ENCODE measurements at regions not wholly inside any gene's neighbourhood (a gene's known extent, or its start where the extent isn't known, plus 50 kb on each side); places are given as distances from the start of the nearest gene placed in this dataset.
"Not testable (repeated sequence)": the region's sequence is repeated elsewhere in the genome, so short reads cannot be mapped to it uniquely, and the experiment has no call there.

DNA sequence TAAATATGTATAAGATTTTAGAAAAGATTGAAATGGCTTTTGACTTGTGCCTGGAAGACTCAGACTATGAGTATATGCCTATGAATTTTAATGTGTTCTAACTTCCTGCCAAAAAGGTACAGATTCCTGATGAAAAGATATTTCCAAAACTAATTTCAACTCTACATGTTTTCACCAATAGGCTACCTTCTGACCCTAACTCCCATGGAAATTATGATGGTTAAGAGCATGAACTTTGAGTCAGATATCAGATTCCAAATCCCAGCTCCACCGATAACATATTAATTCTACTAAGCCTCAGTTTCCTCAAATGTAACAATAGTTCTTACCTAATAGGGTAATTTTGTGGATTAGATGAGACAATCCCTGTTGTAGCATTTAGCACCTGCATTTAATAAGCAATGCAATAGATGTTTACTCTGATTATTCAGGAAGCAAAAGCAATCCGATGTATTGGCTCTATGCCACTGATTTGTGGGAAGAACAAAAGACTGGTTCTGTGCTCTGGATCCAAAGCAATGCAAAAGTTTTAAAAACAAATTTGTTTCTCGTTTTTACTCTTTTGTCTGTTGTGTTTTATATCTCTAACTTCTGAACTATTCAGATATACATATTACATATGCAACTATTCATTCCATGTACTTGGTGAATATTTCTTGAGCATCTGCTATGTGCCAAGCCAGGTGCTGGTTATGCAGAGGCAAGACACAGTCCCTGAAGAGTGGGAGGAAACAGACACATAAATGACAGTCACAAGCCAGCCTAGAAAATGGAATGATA lies 115.4 kb downstream of the GATA6 start:
- H3K4me3 ChIP-seq: no peak overlapping the region
- H3K9ac ChIP-seq (ENCODE audit: insufficient read depth in 1 of 2, low read length in 2 of 2): no peak overlapping the region
- ATAC-seq (ENCODE audit: insufficient read depth, low FRiP score) (no peak), DNase-seq (no peak)
- TF ChIP-seq, protein P1, sequence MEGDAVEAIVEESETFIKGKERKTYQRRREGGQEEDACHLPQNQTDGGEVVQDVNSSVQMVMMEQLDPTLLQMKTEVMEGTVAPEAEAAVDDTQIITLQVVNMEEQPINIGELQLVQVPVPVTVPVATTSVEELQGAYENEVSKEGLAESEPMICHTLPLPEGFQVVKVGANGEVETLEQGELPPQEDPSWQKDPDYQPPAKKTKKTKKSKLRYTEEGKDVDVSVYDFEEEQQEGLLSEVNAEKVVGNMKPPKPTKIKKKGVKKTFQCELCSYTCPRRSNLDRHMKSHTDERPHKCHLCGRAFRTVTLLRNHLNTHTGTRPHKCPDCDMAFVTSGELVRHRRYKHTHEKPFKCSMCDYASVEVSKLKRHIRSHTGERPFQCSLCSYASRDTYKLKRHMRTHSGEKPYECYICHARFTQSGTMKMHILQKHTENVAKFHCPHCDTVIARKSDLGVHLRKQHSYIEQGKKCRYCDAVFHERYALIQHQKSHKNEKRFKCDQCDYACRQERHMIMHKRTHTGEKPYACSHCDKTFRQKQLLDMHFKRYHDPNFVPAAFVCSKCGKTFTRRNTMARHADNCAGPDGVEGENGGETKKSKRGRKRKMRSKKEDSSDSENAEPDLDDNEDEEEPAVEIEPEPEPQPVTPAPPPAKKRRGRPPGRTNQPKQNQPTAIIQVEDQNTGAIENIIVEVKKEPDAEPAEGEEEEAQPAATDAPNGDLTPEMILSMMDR (IDR thresholded peaks at IDR 0.05; ENCODE audit: control extremely low read depth, extremely low read depth): no peak
- H3K27ac ChIP-seq (ENCODE audit: low read depth in 1 of 2, low read length in 1 of 2): peak overlapping the region in 1 of 2 donors; percentile 18
- H3K9me3 ChIP-seq (ENCODE audit: control insufficient read depth in 4 of 4, insufficient read depth in 3 of 4, low read length in 3 of 4): no peaks in the 10 kb centered on the region
- peaks cover 0 to 19% (median 0%) of the 10 kb centered on the region in 5 donors for H3K4me1 ChIP-seq (ENCODE audit: control insufficient read depth in 5 of 5, insufficient read depth in 5 of 5, low read length in 5 of 5)
- 68 to 71% methylated on average over 3 of the region's 3 CpGs for WGBS, 2 donors
- H3K27me3 ChIP-seq (ENCODE audit: control insufficient read depth in 3 of 3, insufficient read depth in 3 of 3, low read length in 2 of 3): no peaks in the 10 kb centered on the region
- no peaks in the 10 kb centered on the region for H3K36me3 ChIP-seq (ENCODE audit: control insufficient read depth in 4 of 4, insufficient read depth in 4 of 4, low read length in 4 of 4)

DNA sequence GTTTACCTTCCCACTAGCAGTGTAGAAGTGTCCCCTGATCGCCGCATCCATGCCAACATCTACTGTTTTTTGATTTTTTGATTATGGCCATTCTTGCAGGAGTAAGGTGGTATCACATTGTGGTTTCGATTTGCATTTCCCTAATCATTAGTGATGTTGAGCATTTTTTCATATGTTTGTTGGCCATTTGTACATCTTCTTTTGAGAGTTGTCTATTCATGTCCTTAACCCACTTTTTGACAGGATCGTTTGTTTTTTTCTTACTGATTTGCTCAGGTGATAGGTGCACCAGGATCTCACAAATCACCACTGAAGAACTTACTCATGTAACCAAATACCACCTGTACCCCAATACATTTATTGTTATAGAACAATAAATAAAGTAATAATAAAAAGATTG lies 114.5 kb downstream of the GATA6 start:
- not testable (repeated sequence) for H3K9me3 ChIP-seq (ENCODE audit: control insufficient read depth in 4 of 4, insufficient read depth in 3 of 4, low read length in 3 of 4); H3K36me3 ChIP-seq (ENCODE audit: control insufficient read depth in 4 of 4, insufficient read depth in 4 of 4, low read length in 4 of 4); ATAC-seq (ENCODE audit: insufficient read depth, low FRiP score); H3K27me3 ChIP-seq (ENCODE audit: control insufficient read depth in 3 of 3, insufficient read depth in 3 of 3, low read length in 2 of 3); H3K4me3 ChIP-seq; DNase-seq; H3K9ac ChIP-seq (ENCODE audit: insufficient read depth in 1 of 2, low read length in 2 of 2); H3K27ac ChIP-seq (ENCODE audit: low read depth in 1 of 2, low read length in 1 of 2)
- H3K4me1 ChIP-seq (ENCODE audit: control insufficient read depth in 5 of 5, insufficient read depth in 5 of 5, low read length in 5 of 5): peaks cover 0 to 23% (median 0%) of the 10 kb centered on the region in 5 donors
- WGBS, 2 donors: 96 to 97% methylated on average over 4 of the region's 4 CpGs

DNA sequence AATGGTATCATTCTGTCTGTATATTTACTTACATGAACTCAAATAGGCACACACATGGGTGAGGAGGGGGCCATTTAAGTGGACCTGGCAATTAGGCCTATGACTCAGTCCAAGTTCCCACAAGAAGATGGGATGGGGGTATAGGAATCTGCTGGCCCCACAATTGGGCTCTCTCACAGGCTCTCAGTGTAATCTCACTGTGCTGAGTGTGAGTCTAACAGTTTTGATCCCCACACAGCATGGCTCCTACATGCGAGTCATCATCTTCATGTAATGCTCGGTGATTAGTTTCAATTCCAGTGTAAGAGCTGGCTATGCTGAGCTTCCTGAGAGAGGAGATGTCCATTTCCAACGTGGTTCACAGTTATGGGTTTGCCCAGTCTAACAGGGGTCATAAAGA lies 114.0 kb downstream of the GATA6 start:
- TF ChIP-seq, protein P1 (IDR thresholded peaks at IDR 0.05; ENCODE audit: control extremely low read depth, extremely low read depth): no peak
- no peaks in the 10 kb centered on the region for H3K27me3 ChIP-seq (ENCODE audit: control insufficient read depth in 3 of 3, insufficient read depth in 3 of 3, low read length in 2 of 3)
- DNase-seq (no peak), ATAC-seq (ENCODE audit: insufficient read depth, low FRiP score) (no peak)
- H3K9ac ChIP-seq (ENCODE audit: insufficient read depth in 1 of 2, low read length in 2 of 2): no peak overlapping the region
- H3K36me3 ChIP-seq (ENCODE audit: control insufficient read depth in 4 of 4, insufficient read depth in 4 of 4, low read length in 4 of 4): no peaks in the 10 kb centered on the region
- 90 to 91% methylated on average over 3 of the region's 3 CpGs for WGBS, 2 donors
- H3K9me3 ChIP-seq (ENCODE audit: control insufficient read depth in 4 of 4, insufficient read depth in 3 of 4, low read length in 3 of 4): no peaks in the 10 kb centered on the region
- no peak overlapping the region for H3K27ac ChIP-seq (ENCODE audit: low read depth in 1 of 2, low read length in 1 of 2)
- peaks cover 0 to 23% (median 0%) of the 10 kb centered on the region in 5 donors for H3K4me1 ChIP-seq (ENCODE audit: control insufficient read depth in 5 of 5, insufficient read depth in 5 of 5, low read length in 5 of 5)
- no peak overlapping the region for H3K4me3 ChIP-seq

DNA sequence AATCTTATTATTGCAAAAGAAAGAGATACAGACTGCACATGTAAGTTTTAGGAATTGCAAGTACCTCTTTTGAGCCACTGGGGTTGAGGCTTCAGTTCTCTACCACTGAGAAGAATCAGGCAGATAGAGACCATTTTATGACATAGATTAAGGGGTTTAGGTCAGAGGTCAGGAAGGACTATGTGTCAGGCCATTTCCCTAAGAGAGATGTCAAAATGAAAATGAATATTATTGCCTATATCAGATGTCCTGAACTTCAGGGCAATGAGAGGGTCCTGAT lies 113.7 kb downstream of the GATA6 start:
- H3K27ac ChIP-seq (ENCODE audit: low read depth in 1 of 2, low read length in 1 of 2): no peak overlapping the region
- peaks cover 0 to 23% (median 0%) of the 10 kb centered on the region in 5 donors for H3K4me1 ChIP-seq (ENCODE audit: control insufficient read depth in 5 of 5, insufficient read depth in 5 of 5, low read length in 5 of 5)
- no peaks in the 10 kb centered on the region for H3K9me3 ChIP-seq (ENCODE audit: control insufficient read depth in 4 of 4, insufficient read depth in 3 of 4, low read length in 3 of 4)
- no peaks in the 10 kb centered on the region for H3K36me3 ChIP-seq (ENCODE audit: control insufficient read depth in 4 of 4, insufficient read depth in 4 of 4, low read length in 4 of 4)
- H3K4me3 ChIP-seq: no peak overlapping the region
- no peak for ATAC-seq (ENCODE audit: insufficient read depth, low FRiP score)
- TF ChIP-seq, protein P1 (IDR thresholded peaks at IDR 0.05; ENCODE audit: control extremely low read depth, extremely low read depth): no peak
- no peaks in the 10 kb centered on the region for H3K27me3 ChIP-seq (ENCODE audit: control insufficient read depth in 3 of 3, insufficient read depth in 3 of 3, low read length in 2 of 3)
- H3K9ac ChIP-seq (ENCODE audit: insufficient read depth in 1 of 2, low read length in 2 of 2): no peak overlapping the region
- no peak for DNase-seq
